ENCODE measurements at regions not wholly inside any gene's neighbourhood (a gene's known extent, or its start where the extent isn't known, plus 50 kb on each side); places are given as distances from the start of the nearest gene placed in this dataset.

DNA sequence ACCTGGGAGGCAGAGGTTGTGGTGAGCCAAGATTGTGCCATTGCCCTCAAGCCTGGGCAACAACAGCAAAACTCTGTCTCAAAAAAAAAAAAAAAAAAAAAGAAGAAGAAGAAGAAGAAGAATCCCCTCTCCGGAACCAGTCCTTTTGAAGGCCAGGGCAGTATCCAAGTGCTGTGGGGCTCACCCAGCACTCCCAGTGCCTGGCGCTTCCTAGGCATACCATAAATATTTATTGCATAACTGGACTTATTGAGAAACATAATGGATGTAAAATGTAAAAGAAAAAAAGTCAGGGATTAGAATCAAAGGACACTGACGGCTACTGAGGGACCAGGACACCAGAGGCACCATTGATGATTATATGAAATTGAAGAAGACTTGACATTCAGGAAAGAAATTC is 162.1 kb upstream of the KIT start:
- TF ChIP-seq, protein P1, sequence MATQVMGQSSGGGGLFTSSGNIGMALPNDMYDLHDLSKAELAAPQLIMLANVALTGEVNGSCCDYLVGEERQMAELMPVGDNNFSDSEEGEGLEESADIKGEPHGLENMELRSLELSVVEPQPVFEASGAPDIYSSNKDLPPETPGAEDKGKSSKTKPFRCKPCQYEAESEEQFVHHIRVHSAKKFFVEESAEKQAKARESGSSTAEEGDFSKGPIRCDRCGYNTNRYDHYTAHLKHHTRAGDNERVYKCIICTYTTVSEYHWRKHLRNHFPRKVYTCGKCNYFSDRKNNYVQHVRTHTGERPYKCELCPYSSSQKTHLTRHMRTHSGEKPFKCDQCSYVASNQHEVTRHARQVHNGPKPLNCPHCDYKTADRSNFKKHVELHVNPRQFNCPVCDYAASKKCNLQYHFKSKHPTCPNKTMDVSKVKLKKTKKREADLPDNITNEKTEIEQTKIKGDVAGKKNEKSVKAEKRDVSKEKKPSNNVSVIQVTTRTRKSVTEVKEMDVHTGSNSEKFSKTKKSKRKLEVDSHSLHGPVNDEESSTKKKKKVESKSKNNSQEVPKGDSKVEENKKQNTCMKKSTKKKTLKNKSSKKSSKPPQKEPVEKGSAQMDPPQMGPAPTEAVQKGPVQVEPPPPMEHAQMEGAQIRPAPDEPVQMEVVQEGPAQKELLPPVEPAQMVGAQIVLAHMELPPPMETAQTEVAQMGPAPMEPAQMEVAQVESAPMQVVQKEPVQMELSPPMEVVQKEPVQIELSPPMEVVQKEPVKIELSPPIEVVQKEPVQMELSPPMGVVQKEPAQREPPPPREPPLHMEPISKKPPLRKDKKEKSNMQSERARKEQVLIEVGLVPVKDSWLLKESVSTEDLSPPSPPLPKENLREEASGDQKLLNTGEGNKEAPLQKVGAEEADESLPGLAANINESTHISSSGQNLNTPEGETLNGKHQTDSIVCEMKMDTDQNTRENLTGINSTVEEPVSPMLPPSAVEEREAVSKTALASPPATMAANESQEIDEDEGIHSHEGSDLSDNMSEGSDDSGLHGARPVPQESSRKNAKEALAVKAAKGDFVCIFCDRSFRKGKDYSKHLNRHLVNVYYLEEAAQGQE (IDR thresholded peaks at IDR 0.05; ENCODE audit: insufficient read depth in 1 of 2, low read depth in 2 of 2, low read length in 2 of 2) = no peak
- no peak for TF ChIP-seq SIN3A (IDR thresholded peaks at IDR 0.05; ENCODE audit: borderline replicate concordance, insufficient read depth, low read length)
- no peak for TF ChIP-seq POLR2AphosphoS5 (IDR thresholded peaks at IDR 0.05; ENCODE audit: low read depth, low read length)
- TF ChIP-seq FOXP2 (optimal IDR thresholded peaks at IDR 0.05; ENCODE audit: borderline replicate concordance, extremely low read depth, extremely low read length, insufficient read depth) = no peak
- TF ChIP-seq TAF1 (IDR thresholded peaks at IDR 0.05; ENCODE audit: borderline replicate concordance, insufficient read depth, low read length) = no peak

- TF ChIP-seq TAF1 (IDR thresholded peaks at IDR 0.05; ENCODE audit: borderline replicate concordance, insufficient read depth, low read length) (no peak), POLR2AphosphoS5 (IDR thresholded peaks at IDR 0.05; ENCODE audit: low read depth, low read length) (no peak), SIN3A (IDR thresholded peaks at IDR 0.05; ENCODE audit: borderline replicate concordance, insufficient read depth, low read length) (no peak), FOXP2 (optimal IDR thresholded peaks at IDR 0.05; ENCODE audit: borderline replicate concordance, extremely low read depth, extremely low read length, insufficient read depth) (no peak)
- TF ChIP-seq, protein P1 (IDR thresholded peaks at IDR 0.05; ENCODE audit: insufficient read depth in 1 of 2, low read depth in 2 of 2, low read length in 2 of 2) = no peak
Observed at GRCh38 chr4:54496412-54496811, 161.3 kb upstream of the KIT start.

DNA sequence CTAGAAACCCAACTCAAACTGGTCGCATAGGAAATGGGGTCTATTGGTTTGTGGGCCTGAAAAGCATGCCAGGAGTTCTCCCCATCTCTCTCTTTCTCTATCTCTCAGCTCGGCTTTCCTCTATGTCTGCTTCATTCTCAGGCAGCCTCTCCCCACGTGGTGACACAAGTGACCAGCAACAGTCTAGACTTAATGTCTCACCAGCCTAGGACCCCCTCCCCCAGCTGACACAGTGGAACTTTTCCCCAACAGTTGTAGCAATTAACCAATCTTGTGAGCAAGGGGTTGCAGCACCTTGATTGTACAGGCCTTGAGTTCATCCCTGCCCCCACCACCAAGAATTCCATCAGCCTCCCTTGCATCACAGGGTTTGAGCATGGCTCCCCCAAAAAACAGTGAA is 159.8 kb upstream of the KIT start:
- TF ChIP-seq TAF1 (IDR thresholded peaks at IDR 0.05; ENCODE audit: borderline replicate concordance, insufficient read depth, low read length) (no peak), FOXP2 (optimal IDR thresholded peaks at IDR 0.05; ENCODE audit: borderline replicate concordance, extremely low read depth, extremely low read length, insufficient read depth) (no peak), SIN3A (IDR thresholded peaks at IDR 0.05; ENCODE audit: borderline replicate concordance, insufficient read depth, low read length) (no peak), POLR2AphosphoS5 (IDR thresholded peaks at IDR 0.05; ENCODE audit: low read depth, low read length) (no peak)
- TF ChIP-seq, protein P1 (IDR thresholded peaks at IDR 0.05; ENCODE audit: insufficient read depth in 1 of 2, low read depth in 2 of 2, low read length in 2 of 2) = no peak

GRCh38 chr4:54498661-54499111 is 159.1 kb upstream of the KIT start:
- no peak for TF ChIP-seq TAF1 (IDR thresholded peaks at IDR 0.05; ENCODE audit: borderline replicate concordance, insufficient read depth, low read length)
- TF ChIP-seq POLR2AphosphoS5 (IDR thresholded peaks at IDR 0.05; ENCODE audit: low read depth, low read length) = no peak
- TF ChIP-seq SIN3A (IDR thresholded peaks at IDR 0.05; ENCODE audit: borderline replicate concordance, insufficient read depth, low read length) = no peak
- no peak for TF ChIP-seq FOXP2 (optimal IDR thresholded peaks at IDR 0.05; ENCODE audit: borderline replicate concordance, extremely low read depth, extremely low read length, insufficient read depth)
- TF ChIP-seq, protein P1 (IDR thresholded peaks at IDR 0.05; ENCODE audit: insufficient read depth in 1 of 2, low read depth in 2 of 2, low read length in 2 of 2) = no peak
